Nephron (organoid): ENCODE measurements at regions not wholly inside any gene's neighbourhood (a gene's known extent, or its start where the extent isn't known, plus 50 kb on each side); places are given as distances from the start of the nearest gene placed in this dataset.

Experiments
- H3K27ac Mint-ChIP-seq, 3 experiments: 2 replicates each; pipeline ENCODE4 v1.8.0; 2020; ENCODE audit warnings: mixed read lengths in 3 of 3, mild to moderate bottlenecking in 2 of 3, moderate library complexity in 1 of 3
- H3K27me3 Mint-ChIP-seq: 2 replicates; pipeline ENCODE4 v1.8.0; 2021; ENCODE audit warnings: low read depth, mild to moderate bottlenecking, moderate library complexity, mixed read lengths
- H3K36me3 Mint-ChIP-seq: 2 replicates; pipeline ENCODE4 v1.8.0; 2020; ENCODE audit warnings: low read depth, mixed read lengths
- H3K4me1 Mint-ChIP-seq: 2 replicates; pipeline ENCODE4 v1.8.0; 2020; ENCODE audit warnings: mixed read lengths
- H3K4me3 Mint-ChIP-seq, 3 experiments: 2 replicates each; pipeline ENCODE4 v1.8.0; 2020; ENCODE audit warnings: mild to moderate bottlenecking in 3 of 3, mixed read lengths in 3 of 3, moderate library complexity in 2 of 3
- H3K9me3 Mint-ChIP-seq: 2 replicates; pipeline ENCODE4 v1.8.0; 2020; ENCODE audit warnings: mixed read lengths
- CTCF ChIP-seq, 3 experiments: fragments of 200-600 bp; sonication (generic); IDR thresholded peaks; one replicate each; pipeline ENCODE4 v1.5.0; 2021; ENCODE audit warnings: antibody characterized with exemption in 3 of 3; ENCODE audit not compliant: unreplicated experiment in 3 of 3

GRCh38 chr5:88480801-88481499 lies 212.3 kb upstream of the TMEM161B start:
- no peak for TF ChIP-seq CTCF (IDR thresholded peaks at IDR 0.05; ENCODE audit: unreplicated experiment in 3 of 3)
- no peaks in the 10 kb centered on the region for H3K36me3 Mint-ChIP-seq
- H3K27me3 Mint-ChIP-seq = peaks cover 3% of the 10 kb centered on the region
- no peaks in the 10 kb centered on the region for H3K9me3 Mint-ChIP-seq
- no peaks in the 10 kb centered on the region for H3K4me1 Mint-ChIP-seq
- H3K4me3 Mint-ChIP-seq = no peak overlapping the region
- no peak overlapping the region for H3K27ac Mint-ChIP-seq

DNA sequence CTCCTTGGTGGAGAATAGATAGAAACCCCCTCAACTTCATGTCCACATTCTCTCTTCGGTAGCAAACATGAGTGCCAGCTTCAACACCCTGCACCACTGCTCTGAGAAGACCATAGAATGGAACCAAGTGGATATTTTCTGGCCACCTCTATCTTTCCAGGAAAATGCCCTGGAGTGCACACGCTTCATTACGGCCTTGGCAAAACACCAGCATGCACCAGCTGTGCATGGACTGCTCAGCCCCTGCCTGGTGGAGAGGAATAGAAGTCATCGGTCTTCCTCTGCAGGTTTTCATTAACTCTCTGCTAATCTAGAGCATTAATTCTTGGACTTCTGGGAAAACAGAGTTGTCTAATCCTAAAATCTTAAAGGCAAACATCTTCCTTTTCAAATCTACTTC lies 211.6 kb upstream of the TMEM161B start:
- Mint-ChIP-seq H3K27me3 (peaks cover 3% of the 10 kb centered on the region), H3K4me1 (no peaks in the 10 kb centered on the region), H3K36me3 (no peaks in the 10 kb centered on the region), H3K9me3 (no peaks in the 10 kb centered on the region), H3K4me3 (no peak overlapping the region), H3K27ac (no peak overlapping the region)
- TF ChIP-seq CTCF (IDR thresholded peaks at IDR 0.05; ENCODE audit: unreplicated experiment in 3 of 3) = no peak

DNA sequence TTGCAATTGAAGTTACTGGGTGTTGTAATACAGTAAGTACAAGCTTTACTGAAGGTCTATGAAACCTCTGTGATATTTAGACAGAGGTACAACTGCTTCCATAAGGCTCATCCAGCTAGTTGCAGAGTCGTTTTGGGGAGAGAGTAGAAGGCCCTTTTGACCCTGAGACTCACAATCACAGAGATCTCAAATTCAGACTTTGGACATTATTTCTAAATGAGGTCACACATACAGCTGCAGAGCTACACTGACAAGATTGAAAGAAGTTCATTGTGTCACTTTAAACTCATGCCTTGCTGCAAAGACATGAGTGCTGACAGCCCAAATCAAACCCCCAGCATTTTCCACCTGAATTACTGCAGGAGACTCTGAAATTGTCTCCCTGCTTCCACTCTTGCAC lies 205.9 kb upstream of the TMEM161B start:
- H3K9me3 Mint-ChIP-seq = no peaks in the 10 kb centered on the region
- H3K36me3 Mint-ChIP-seq = no peaks in the 10 kb centered on the region

GRCh38 chr5:88470745-88471144 lies 202.1 kb upstream of the TMEM161B start:
- Mint-ChIP-seq H3K36me3 (no peaks in the 10 kb centered on the region), H3K9me3 (no peaks in the 10 kb centered on the region), H3K4me3 (no peak overlapping the region), H3K27ac (no peak overlapping the region), H3K4me1 (no peaks in the 10 kb centered on the region), H3K27me3 (no peaks in the 10 kb centered on the region)
- no peak for TF ChIP-seq CTCF (IDR thresholded peaks at IDR 0.05; ENCODE audit: unreplicated experiment in 3 of 3)

More for the DNA sequence above, 205.9 kb upstream of the TMEM161B start:
- Mint-ChIP-seq H3K4me1 (no peaks in the 10 kb centered on the region), H3K27me3 (no peaks in the 10 kb centered on the region), H3K4me3 (no peak overlapping the region), H3K27ac (no peak overlapping the region)
- TF ChIP-seq CTCF (IDR thresholded peaks at IDR 0.05; ENCODE audit: unreplicated experiment in 3 of 3) = no peak

DNA sequence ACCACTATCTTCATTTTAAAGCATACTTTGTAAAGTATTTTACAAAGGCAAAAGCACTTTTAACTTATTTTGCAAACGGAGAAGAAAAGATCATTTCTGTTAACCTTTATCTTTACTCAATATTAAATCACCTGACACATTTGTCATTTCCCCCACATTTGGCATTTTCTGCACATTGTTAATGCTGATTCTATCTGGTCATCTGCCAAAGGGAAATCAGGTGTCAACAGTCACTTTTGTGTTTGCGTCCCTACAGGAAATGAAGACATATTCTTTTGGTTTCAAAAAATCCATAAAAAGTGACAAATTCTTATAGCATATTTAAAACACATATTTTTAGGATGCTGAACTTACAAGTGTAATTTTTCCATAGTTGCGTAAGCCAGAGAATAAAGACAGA lies 191.3 kb upstream of the TMEM161B start:
- Mint-ChIP-seq H3K4me3 (no peak overlapping the region), H3K27ac (no peak overlapping the region), H3K4me1 (no peaks in the 10 kb centered on the region), H3K9me3 (no peaks in the 10 kb centered on the region), H3K36me3 (no peaks in the 10 kb centered on the region), H3K27me3 (no peaks in the 10 kb centered on the region)
- no peak for TF ChIP-seq CTCF (IDR thresholded peaks at IDR 0.05; ENCODE audit: unreplicated experiment in 3 of 3)

DNA sequence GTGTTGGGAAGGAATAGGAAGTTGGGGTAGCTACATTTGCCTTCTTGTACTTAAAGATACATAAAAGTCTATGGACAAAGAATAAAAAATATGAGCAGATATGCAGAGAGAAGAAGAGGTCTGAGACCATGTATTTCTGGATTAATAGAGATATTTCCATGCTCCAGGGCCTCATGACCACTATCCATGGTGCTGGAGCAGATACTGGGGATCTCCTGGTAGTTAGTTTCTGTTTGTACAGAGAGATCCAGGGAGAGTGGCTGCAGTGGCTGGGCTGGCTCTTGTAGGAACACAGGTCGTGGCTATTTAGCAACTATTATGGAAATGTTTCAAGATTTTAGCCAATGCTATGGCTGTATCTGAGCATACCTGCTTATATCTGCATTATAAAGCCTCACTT lies 184.2 kb upstream of the TMEM161B start:
- no peak overlapping the region for H3K27ac Mint-ChIP-seq
- no peaks in the 10 kb centered on the region for H3K27me3 Mint-ChIP-seq
- no peak for TF ChIP-seq CTCF (IDR thresholded peaks at IDR 0.05; ENCODE audit: unreplicated experiment in 3 of 3)
- H3K9me3 Mint-ChIP-seq = no peaks in the 10 kb centered on the region
- no peaks in the 10 kb centered on the region for H3K4me1 Mint-ChIP-seq
- no peak overlapping the region for H3K4me3 Mint-ChIP-seq
- H3K36me3 Mint-ChIP-seq = no peaks in the 10 kb centered on the region
